CD4-positive, alpha-beta T cell treated with Interleukin-1 beta for 1 hour (primary cell): ENCODE measurements at regions not wholly inside any gene's neighbourhood (a gene's known extent, or its start where the extent isn't known, plus 50 kb on each side); places are given as distances from the start of the nearest gene placed in this dataset.
A peak's percentile ranks its signal among the peaks of the same experiment; 100 is the strongest.

Source experiments
- DNase-seq, 2 donors: peaks; one replicate each; pipeline ENCODE4 v3.0.0-alpha.2; 2020 to 2022

DNA sequence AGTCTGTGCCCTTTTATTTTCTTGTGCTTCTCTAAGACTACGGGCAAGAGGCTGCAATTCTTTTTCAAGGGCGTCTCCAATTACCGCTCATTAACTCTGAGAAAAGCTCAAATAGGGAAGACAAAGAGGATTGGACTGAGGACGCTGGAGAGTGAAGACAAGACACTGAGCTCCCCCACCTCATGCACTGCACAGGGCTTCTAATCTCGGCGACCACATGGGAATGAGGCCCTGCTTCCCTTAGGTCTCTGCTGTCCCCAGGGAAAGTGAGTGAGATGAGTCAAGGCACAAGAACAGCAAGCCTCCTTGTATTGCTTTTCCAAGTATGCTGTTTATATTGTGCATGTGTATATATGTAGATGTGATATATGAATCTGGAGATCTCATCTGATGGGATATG is 392.2 kb upstream of the CFAP20DC start:
- no peak for DNase-seq

DNA sequence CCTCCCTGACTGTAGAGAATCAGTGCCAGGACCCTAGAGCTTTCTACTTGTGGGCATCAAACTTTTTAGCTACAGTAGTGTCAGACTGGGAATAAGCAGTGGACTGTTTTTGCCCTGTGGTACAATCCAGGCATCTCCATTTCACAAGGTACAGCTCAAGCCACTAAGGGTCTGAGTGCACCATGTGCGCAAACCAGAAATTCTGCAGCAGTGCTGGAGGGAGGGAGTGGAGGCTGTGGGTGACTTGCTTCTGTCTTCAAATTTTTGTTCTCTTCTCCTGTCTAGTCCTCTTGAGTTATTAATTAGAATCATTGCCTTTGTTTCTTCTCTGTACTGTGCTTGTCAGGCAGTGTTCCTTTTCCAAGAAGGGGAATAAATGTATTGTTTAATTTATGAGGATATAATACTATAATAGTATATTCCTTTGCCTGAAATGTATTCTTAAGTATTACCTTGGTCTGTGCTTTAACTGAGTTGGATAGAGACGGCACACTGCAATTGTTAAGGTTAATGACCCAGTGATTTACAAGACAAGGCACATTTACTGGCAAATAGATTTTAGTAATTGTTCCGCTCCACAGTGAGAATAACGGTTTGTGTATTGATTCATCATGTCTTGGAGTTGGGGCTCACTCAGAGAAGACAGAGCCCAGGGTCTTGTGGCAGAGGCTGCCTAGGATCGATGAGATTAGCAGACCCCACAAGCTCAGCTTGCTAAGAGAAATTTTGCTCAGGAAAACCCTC is 390.6 kb upstream of the CFAP20DC start:
- DNase-seq = no peak

DNA sequence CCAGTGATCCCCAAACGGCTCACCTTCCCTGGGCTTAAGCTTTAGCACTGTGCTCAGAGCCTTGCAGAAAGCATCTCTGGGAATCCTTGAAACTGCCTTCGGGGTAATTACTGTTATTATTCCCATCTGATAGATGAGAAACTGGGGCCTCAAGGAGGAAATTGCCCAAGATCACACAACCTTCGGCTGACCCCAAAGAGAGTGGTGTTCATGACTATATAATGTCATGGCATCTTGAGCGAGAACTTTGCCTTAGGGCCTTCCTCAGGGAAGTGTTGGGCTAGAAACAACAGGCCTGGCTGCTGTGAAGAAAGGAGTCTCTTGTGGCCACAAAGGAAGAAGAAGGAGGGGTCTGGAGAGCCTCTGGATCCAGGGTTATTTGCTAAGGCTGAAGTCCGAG is 388.7 kb upstream of the CFAP20DC start:
- DNase-seq = no peak

DNA sequence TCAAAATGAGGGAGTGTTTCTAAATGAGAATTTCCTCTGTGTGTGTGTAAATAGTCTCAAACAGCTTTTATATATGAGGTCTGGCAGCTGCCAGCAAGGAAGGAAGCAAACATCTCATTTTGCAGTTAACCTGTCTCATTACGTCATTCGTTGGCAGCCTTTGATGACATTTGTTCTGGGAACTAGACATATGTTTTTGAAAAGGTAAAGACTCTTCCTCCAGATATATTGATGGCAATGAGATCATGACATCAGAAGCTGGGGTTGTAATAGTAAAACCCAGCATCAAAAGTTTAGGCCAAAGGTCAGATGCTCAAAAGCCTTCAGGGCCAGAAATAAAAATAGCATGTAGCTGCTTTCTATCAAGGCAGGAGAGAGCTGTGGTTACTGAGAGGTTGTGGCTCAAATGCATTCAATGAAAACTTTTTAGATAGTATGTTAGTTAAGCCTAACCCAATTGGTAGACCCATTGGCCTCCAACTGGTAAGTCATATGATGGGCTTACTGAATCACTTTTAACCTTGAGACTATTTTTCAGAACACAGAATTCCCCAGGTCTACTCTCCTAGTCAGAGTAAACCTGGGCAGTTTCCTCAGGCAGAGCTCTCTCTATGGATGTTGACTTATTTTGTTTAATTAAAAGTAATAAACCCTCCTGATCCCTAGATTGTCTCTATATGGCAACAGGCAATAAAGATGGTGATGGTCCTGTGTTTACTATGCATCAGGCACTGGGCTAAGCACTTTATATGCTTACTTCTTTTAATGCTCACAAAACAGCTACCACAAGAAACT is 386.5 kb upstream of the CFAP20DC start:
- peak in 1 of 2 donors; percentile 26 for DNase-seq

DNA sequence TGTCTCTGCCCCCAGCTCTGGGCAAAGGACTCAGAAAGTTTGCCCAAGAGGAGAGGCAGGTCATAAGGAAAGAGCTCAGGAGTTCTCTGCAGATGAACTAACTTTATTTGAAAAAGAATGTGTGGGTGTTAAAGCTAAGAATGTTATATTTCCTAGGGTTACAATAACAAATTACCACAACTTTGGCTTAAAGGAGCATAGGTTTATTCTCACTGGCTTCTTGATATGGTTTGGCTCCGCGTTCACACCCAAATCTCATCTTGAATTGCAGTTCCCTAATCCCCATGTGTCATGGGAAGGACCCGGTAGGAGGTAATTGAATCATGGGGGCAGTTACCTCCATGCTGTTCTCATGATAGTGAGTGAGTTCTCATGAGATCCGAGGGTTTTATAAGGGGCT is 383.7 kb upstream of the CFAP20DC start:
- DNase-seq = no peak

DNA sequence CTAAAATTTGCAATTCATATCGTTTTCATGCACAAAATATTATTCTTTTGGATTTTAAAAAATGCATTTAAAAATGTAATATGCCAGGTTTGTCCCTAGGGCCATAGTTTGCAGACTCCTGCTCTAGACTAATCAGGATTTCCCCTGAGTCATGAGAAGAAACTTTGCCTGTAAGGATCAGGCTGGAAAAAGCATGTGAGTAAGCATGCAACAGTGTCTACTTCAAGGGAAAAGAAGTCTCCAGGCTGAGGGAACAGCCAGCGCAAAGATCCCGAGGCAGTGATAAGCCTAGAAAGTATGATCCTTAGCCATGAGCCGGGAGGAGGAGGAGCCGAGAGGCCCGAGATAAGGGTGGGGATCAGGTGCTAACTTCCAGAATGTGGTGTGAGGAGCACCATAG is 382.8 kb upstream of the CFAP20DC start:
- DNase-seq = no peak

DNA sequence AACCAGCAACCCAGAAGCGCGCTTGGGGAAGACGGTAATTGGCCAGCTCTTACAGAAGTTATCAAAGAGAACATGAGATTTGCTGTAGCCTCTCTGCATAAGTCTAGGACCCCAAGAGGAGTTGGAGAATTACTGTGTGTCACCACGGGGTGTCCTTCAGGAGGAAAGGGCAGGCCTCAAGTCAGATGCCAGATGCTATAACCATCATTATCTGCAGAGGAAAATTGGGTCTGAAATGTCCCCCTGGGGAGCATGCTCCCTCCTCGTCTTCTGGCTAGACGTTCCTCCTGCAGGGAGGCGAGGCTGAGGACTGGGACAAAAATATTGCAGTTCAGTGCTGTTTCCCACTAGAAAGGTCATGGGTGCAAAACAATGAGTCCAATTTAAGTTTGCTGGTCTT is 380.5 kb upstream of the CFAP20DC start:
- DNase-seq = no peak

DNA sequence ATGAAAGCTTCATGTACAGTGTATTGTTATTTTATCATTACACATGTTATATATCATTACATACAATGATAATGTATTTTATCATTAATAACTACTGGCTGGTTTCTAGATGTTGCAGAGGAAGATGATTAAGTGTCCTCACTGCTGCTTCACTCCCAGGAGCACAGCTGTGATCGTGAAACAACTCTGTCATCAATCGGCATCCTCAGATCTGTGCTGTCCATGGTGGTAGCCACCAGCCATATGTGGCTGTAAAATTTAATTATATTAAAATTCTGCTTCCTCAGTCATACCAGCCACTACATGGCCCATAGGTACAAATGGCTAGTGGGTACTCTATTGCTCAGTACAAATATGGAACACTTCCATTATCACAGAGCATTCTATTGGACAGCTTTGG is 379.4 kb upstream of the CFAP20DC start:
- DNase-seq = no peak

DNA sequence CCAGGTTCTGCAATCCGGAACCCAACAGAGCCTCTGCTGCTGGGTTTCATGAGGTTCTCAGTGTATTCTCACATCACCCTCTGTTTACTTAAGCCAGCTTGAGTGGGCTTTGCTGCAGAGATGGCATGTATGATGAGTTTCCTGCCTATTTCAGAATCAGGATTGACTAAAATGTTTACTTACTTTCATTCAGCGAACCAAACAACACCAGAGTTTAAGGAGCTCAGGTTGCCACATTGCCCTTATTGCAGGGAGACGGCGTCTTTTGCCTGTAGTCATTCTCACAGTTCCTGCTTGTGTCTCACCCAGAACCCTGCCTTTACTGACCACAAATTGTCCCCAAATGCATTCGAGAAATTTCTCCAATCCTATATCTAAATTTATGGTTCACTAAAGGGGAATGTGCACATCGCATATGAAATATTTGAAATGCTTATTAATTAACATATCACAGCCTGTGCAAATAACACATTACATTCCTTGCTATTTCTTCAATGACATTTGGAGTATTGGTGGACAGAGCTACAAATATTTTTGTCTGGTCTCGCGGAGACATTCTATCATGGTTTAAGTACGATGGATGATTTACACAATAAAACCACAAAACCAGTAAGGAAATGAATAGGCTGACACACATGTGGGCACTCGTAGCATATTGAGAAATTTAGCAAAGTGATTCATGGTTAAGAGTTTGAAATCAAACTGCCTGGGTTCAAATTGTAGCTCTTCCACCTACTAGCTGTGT is 377.2 kb upstream of the CFAP20DC start:
- no peak for DNase-seq

DNA sequence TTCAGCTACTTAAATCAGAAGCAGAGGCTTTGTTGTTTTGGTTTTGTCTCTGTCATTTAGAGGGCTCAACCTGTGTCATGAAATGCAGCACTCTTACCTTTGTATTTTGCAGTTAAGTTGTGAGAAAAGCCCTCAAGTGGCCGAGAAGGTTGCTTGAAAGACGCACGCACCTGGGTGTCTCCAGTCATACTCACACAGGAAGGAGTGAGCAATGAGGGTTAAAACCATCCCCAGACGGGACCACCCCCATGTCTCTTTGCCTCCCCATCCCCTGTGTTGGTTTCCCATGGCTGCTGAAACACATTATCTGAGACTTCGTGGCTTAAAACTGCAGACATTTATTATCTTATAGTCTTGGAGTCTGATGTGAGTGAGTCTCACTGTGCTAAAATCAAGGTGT is 376.1 kb upstream of the CFAP20DC start:
- peak; percentile 33 to 41 for DNase-seq

DNA sequence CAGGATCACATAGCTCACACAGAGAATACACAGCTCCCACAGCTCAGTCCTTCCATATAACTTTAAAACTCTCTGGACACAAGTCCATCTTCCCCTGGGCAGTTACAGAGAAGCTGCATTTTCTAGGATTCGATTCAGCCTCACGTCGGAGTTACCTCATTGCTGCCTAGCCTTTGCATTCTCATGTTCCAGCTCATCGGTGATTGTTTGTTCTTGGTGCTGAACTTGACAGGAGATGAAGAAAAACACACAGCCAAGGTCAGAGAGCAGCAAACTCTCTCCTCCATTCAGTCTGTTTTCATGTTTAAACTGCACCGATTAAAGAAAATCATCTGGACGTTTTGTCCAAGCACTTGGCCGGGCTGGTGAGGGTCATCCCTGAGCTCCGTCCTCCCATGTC is 375.5 kb upstream of the CFAP20DC start:
- DNase-seq = no peak

DNA sequence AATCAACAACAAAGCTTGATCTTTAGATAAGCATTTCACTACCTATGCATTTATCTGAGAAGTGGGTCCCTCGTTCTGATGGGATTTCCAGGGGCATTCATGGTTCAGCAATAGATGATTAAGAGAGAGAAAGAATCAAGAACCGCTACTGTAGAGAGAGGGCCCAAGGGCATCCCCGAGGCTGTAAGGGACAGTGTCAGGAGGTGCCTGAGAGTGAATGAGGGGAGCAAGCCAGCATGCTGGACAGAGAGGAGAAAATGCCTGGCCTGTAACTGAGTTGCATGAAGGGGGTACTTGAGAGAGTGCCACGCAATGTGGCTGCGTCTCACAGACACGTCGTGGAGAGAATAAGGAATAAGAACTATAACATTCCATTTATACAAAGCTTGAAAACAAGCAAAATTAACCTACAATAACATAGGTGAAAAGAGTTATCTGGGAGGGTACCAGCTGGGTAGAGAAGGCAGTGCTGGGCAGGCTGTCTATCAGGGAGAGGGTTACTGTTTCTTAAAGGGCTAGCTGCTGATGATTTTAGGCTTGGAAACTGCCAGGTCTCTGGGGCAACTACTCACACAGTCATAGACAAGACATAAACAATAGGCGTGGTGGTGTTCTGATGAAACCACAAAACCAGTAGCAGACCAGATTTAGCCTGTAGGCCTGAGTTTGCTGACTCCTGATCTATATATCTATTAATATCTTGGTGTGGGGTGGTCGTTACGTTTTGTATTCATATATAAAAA is 374.6 kb upstream of the CFAP20DC start:
- DNase-seq = peak; percentile 53 to 67

DNA sequence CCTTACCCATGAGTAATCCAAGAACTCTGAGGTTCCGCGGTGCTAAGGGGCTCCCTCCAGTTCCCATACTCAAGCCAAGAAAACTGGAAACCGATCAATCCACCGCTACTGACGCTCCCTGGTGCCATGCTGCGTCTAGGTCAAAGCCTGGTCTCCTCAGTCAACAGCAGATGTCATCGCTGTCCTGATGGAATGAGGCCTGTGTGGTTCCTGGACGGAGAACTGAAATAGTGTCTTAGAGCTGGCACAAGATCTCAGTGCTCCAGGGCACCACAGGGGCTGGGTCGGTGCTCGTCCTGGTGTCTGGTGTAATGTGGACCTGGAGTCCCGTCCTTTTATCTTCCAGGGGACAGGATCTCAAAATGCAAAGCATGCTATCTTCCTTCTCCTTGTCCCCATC is 373.9 kb upstream of the CFAP20DC start:
- no peak for DNase-seq

DNA sequence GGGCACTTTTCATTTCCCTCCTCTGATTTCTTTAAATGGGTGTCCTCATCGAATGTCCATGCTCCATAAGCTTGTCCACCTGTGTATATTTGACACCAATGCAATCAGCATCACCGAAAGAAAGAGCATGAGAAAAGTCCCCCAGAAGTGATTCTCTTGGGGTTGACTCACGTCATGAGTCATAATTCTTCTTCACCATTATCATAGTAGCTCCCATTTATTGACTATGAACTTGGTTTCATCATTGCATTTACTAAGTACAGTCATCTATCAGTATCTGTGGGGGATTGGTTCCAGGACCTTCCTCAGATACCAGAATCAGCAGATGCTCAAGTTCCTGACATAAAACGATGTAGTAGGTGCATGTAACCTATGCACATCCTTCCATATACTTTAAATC is 372.5 kb upstream of the CFAP20DC start:
- DNase-seq = no peak

DNA sequence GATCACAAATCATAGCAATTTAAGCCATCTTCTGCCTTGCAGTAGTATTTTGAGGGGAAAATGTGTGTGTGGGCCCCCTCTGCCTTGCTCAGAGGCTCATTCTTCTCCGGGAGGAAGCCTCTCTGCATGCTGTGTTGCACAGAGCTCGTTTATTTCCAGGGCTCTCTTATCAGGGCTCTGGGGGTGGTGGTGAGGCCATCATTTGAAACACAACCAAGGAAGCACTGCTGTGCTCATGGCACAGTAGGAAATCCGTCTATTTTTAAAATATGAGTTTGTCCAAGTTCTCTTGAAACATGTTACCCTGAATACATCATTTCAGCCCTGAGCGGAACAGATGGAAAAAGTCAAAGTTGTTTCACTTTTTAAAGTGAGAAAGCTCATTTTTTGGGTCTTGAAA is 369.0 kb upstream of the CFAP20DC start:
- DNase-seq = no peak

DNA sequence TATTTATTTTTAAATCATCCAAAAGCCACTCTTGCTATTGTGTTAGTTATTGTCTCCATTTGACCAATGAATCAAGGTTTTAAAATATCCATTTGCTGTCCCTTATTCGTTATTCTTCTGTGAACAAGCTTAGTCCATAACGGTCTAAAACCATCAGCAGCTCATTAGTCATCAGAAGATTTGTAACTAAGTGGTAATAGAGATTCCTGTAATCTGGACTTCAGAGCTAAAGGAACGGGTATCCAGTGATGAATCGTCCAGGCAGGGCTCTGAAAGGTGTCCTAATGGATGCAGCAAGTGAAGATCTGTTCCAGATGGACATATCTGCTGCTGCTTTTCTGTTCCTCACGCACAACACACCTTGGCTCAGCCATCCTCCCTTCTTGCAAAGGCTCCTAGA is 362.7 kb upstream of the CFAP20DC start:
- no peak for DNase-seq

DNA sequence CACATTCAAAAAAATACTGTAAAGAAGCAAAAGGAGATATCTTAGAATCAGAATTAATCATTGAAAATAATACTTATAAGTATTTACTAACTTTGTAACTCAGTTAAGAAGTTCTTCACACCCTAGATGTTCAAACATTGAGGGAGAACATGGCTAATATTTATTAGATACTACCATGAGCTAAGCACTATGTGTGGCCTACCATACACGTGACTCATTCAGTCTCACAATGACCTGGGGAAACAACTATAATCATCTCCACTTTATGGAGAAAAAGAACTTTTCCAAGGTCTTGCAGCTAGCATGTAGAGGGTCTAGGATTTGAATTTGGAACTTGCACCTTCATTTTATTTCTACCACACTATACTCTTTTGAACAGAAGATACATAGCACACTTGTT is 361.9 kb upstream of the CFAP20DC start:
- DNase-seq = no peak

DNA sequence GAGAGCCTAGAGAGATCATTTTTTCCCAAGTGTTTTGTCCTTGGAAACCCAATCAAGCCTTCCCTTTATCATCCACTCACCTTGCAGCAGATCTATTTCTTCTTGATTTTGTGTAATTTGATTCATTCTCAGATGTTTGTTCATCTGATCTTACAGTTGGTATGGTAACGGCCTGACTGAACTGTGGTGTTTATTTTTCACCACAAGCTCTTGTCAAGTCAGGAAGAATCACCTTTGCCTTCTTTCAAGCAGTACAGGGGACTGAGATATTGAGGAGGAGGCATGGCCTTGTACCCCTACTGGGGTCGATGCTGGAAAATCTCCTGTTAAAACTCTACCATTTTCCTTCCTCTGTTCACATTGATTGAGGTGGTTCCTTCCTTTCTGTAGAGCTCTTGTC is 361.4 kb upstream of the CFAP20DC start:
- no peak for DNase-seq

DNA sequence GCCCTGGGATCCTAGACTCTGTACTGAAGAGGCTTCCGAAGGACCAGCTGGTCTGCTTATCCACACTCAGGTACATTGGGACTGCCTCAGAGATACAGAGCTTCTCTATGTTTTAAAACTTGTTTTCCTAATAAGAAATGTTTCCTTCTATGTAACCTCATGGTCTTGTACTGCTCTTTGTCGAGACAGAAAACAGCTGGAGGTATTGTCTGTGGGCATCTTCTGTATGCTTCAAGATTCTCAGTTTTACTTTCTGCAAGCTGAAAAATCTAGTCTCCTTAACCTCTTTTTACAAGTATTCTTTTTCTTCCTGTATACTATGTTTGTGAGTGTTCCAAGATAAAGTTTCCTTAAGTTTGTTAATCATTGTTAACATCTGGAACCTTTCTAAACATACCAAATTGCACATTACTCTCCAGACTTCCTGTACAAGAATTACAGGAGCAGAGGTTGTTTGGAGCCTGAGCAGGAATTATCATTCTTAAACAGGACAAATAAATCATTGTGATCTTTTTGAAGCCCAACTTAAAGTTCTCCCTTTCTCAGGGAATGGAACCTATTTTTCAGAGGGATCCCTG is 358.3 kb upstream of the CFAP20DC start:
- DNase-seq = no peak

DNA sequence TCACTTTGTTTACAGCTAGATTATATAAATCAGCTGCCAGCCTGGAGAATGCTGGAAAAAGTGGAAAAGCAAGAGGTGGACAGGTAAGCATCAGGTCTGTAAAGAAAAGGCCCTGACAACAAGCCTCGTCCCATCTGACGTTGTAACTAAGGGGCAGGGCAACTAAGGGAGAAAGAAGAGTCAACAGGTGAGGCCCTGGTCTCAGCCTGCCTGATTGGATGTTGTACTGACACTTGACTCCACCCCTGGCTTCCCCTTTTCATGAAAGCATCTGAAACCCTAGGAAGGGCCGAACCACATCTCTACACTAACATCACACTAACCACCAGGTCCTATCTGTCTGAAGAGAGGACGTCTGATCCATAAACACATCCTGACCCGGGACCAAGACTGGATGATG is 357.6 kb upstream of the CFAP20DC start:
- no peak for DNase-seq

DNA sequence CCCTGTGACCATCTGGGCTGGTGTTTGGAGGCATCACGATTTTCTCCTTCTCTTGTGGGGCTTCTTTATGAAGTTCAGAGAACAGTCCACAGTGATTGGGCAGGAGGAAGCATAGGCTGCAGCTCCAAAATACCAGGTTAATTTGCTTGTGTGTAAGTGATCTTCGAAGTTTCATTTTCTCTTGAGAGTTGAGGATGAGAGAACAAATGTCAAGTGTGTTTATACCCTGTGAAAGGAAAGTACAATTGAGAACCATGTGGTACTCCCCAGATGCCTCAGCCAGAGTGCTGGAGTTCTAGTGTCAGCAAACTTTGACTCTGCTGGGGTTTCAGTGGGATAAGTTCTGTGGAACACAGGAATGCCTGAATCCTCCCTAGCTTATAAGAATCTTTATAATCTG is 357.1 kb upstream of the CFAP20DC start:
- no peak for DNase-seq

DNA sequence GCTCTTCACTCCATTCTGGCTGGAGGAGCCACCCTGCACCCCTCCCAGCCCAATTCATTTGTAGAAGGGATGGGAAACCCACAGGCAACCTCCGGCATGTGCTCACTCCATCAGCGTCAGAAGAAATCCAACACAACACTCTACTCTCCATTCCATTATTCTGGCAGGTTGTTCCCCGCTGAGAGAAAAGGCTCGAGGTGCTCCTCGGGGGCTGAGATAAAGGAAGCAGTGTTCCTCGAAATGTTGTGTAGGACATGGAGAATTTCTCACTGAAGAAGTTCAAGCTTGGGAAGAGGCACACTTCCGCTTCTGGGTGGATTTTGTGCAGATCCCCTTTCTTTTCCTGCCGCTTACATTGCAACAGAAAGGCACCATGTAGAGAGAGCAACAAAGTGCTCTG is 355.0 kb upstream of the CFAP20DC start:
- no peak for DNase-seq

DNA sequence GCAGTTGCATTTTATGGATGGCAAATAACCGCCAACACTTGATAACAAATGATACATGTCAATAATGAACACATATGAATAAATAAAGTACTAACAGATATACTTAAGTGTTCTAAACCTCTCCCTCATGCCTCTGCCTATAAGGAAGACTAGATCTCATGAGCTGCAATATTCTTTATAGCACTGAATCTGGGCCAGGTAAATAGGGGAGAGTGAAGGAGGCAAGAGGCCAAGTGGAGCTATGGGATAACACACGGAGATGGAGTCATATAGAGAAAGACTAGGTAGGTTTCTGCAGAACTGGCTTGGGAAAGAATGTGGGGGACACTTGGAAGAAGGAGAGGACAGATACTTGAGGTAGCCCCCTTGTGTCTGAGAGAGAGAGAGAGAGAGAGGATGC is 354.2 kb upstream of the CFAP20DC start:
- DNase-seq = no peak
